ENCODE measurements at regions not wholly inside any gene's neighbourhood (a gene's known extent, or its start where the extent isn't known, plus 50 kb on each side); places are given as distances from the start of the nearest gene placed in this dataset.
"Not testable (repeated sequence)": the region's sequence is repeated elsewhere in the genome, so short reads cannot be mapped to it uniquely, and the experiment has no call there.

DNA sequence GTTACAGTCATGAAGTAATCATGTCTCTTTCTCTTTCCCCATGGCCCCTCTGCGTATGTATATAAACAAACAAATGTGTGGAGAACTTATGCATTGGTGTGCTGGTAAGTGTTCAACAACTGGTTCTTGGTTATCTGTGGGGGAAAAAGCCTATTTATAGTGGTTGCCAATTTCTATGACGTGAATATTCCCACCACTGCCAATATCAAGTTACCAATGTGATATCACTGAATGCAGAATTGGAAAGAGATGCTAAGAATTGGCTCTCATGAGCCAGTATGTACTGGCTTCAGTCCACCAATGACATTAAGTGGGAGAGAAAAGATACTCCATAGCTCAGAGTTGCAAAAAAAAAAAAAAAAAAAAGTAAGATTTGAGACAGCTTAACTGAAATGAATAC is 399.7 kb downstream of the REEP3 start:
- DNase-seq (ENCODE audit: low read depth in 2 of 2), result no peak

DNA sequence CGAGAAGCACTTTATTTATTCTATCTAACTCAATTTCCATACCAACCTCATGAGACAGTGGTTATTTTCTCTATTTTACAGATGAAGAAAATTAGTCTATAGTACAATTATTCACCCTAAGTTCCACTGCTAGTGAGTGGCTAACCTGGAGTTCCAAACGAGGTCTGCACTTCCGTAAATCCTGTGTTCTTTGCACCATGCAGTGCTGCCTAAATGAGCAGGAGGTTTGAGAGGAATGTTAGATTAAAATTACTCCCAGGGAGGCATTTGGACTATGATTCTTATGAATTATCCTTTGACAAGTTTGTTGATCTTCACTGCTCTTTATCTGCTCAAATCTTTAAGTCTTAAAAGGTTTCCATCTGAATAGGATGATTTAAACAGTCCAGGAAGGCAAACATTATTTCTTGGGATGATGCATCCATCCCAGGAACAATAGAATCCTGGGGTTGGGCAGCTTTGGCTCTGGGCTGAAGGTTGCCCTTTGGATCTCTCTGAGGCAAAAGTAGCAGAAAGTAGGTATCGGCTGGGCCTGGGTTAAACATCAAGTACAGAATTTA is 400.8 kb downstream of the REEP3 start:
- DNase-seq (ENCODE audit: low read depth in 2 of 2), result no peak

DNA sequence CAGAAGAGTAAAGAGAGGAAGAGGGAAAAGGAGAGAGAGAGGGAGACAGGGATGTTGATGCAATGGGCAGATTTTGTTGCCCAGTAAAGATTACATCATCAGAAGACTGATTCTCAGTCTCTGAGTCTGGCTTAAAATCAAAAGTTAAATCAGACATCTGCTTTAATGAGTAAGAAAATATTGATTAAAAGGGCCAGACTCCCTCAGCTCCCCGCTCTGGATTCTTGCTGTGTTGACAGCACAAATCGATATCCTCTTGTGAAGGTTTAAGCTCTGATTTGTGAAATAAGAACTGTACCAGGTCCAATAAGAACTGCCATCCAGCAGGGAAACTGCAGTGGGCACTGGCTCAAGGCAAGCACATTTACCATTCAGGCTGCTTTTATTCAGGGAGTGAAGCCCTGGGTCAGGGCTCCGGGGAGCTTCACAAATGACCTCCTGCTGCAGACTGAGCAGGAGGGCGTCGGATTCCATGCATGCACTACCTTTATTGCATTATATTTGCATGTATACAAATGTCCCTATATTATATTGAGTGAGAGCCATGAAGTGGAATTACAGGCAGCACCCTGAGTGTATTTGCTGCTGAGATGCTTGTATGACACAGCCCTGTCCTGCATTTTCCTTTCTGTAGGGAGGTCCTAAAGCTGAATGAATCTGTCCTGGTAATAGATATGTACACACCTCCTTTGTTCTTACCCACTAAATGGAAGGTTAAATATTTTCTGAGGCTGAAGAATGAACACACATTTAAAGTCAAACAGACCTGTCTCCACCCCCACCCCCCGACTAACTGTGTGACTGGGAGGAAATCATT is 401.5 kb downstream of the REEP3 start:
- no peak for DNase-seq (ENCODE audit: low read depth in 2 of 2)

DNA sequence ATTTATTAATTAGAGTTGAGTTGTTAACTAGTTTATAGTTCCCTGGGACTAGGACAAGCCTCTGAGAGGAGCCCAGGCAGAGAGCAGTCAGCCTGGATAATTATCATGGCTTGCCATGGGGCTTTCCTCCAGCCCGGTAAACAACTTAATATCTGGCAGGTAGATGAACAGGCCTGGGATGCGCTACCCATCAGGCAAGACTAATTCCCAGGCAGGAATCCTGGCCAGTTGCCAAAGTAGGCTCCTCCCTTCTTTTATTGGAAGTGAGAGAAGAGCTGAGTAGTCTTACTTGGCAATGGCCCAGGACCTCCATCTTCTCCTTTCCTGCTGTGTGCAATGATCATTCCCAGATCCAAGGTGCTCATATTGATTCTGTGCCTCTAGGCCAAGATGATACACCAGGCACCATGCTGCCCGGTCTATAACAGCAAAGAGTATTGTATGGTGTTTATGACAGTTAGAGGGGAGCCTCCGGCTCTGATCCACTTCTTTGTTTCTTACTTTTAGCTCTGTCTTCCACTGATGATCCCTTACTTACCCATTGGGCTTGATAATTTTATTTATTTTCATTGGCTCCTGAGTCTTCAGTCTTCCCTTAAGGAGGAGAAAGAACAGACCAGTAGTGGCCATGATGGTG is 408.7 kb downstream of the REEP3 start:
- no peak for DNase-seq (ENCODE audit: low read depth in 2 of 2)

DNA sequence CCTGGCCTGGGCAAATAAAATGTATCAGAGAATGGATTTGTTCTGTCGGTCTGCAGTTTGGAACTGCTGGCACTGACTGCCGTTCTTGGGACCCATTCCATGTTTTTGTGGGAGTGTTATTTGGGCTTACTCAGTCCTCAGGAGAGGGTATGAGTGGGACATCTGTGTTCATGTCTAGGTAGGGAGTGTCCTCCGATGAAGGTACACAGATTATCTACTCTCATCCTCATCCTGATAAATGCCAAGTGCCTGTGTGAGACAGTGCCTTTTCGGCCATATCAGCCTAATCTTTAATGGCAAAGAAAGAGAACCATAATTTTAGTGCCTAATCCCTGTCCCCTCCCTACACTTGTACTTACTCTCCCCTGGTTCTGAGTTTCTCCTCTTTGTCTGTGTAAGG is 409.4 kb downstream of the REEP3 start:
- no peak for DNase-seq (ENCODE audit: low read depth in 2 of 2)

DNA sequence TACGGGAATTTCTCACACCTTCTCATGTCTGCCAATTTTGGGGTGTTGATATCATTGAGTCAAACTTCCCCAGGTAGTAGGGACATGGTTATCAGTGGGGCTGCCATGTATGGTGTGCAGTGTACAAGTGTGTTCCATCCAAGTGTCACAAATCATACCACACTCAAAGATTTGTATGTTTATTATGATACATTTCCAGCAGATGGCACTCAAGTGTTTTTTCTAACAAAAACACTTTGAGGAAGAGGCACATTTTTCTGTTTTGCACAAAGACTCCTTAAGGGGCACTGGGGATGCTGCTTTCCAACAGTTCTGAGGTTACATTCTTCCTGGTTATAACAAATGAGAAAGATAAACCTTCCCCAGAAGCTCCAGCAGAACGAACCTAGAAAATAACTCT is 414.5 kb downstream of the REEP3 start:
- DNase-seq (ENCODE audit: low read depth in 2 of 2), result no peak

DNA sequence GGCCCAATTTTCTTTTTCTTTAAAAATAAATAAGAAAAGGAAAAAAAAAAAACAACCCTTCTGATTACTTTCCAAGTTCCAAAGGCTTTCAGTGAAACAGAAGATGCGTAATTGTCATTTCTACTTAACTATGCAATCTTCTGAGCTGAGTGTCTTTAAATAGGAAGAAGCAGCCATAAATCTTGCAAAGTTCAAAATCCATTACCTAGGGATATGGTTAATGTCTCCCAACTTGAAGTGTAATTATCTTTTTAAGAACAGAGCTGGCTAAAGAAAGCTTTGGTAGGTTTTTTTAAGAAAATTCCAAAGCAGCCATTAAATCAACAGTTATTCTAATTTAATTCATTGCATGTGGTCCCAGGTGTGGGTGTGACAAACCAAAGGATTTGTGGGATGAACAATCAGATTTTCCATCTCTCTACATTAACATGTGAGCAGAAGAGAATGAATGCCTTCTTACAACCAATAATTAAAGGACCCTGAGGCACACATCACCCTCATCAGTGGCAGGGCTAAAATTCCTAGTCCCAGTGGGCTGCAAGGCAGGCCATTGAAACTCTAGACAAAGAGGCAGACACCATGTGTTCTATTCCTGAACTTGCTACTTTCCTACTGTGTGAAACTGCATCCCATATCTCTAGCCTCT is 419.2 kb downstream of the REEP3 start:
- no peak for DNase-seq (ENCODE audit: low read depth in 2 of 2)

DNA sequence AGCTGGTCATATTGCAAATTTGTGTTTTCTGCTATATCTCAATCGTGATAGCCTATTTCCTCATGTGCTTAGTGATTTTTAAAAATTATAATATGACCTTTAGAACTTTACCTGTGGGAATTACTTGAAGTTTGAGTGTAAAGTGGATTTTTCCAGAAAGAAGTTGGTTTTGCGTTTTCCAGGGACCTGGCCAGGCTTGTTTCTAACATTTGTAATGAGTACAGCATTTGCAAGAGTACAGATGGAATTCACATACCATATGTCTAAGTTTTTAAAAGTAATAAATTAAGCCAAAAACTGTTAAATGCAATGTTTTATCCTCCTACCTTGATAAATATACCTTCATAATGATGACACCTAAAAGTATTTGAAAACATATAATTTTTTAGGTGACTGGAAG is 443.2 kb downstream of the REEP3 start:
- DNase-seq (ENCODE audit: low read depth in 2 of 2), result no peak

DNA sequence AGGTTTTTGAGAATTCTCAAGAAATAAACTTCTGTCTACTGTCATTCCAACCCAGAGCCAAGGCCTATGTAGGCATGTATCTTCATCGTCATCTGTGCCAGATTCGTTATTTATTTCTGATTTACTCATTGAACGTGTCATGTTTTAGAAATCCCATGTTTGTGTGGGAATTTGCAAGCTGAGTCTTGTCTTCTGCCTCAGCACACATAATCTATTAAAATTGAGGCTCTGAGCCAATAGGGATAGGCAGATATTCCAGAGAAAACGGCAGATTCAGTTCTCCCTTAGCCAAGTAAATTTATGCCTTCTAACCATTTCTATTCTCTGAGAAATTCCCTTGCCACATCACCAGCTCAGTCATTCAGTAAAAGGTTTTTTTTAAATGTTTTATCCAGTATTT is 444.6 kb downstream of the REEP3 start:
- DNase-seq (ENCODE audit: low read depth in 2 of 2), result no peak

DNA sequence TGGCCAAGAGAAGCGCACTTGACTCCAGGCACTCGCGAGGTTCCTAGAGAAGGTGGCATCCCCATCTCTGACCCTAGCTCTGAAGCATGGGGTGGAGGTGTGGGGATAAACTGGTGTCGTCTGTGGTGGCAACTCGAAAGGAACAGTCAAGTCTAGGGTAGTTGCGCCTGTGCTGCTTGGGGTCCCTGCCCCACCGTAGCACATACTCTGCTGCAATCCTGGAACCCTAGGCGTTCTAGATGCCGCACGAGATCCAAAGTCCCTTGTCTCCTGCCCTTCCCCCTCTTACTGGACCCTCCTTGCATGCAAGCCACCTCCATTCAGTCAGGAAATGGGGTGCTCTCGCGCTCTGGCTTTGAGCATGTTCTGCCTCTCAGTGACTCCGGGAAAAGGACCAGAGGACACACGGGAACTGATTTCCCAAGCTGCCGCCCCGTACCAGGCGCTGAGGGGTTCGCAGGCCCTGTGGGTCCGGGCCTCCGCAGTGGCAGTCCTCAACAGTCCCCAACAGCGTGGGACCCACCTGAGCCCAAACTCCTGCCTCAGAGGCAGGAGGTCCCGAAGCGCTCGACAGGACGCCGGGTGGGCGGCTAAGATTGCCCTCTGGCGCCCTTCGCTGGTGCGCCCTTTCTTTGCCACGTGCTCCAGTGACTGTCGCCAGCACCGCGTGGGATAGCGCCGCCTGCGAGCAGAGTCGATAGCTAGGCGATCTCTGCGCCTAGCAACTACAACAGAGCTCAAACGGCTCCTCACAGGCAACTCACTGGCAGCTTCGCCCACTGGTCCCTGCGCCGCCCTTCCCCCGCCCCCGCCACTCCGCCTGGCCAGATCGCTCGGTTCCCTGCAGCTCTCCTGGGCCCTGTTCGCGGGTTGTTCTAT is 452.0 kb downstream of the REEP3 start:
- DNase-seq (ENCODE audit: low read depth in 2 of 2), result no peak

DNA sequence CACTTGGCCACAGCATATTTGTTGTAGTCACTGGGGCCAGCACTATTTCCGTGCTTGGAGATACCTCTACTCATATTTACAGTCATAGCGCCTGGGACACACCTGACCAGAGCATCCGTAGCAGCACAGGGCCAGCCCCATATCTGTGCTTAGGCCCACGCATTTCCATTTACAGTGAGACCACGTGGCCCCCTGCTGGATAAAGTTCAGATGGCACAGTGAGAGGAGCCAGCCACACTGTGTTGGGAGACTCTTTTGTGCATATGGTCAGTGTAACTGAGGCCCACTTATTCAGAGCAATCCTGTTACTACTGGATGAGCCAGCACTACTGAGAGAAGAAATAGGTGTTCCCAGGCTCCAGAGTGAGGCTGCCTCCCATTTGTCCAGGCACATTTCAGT is 455.3 kb downstream of the REEP3 start:
- DNase-seq (ENCODE audit: low read depth in 2 of 2), result peak; percentile 8 to 44

DNA sequence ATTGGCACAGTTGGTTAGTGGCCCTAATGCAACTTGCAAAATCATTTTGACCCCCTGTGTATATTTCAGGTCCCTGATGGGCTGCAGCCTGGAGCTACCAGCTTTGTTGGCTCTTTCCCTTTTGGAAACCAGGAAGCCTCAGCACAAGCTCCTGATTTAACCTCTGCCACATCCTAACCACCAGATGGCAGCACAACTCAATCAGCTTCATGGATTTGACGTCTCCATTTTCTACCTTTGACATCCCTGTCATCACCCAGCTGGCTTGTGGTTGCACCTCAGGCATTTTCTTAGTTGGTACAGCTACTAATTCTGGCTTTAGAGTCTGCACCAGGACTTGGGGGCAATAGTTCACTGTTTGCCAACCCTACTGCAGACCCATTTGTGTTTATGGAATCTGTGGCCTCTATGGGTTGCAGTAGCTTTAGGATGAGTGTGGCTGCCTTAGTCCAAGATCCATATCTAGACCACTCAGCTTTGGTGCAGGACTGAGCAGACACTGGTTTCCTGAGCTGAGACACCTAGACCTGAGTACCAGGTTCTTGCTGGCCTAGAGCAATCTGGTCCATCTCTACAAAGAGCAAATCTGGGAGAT is 456.2 kb downstream of the REEP3 start:
- no peak for DNase-seq (ENCODE audit: low read depth in 2 of 2)

DNA sequence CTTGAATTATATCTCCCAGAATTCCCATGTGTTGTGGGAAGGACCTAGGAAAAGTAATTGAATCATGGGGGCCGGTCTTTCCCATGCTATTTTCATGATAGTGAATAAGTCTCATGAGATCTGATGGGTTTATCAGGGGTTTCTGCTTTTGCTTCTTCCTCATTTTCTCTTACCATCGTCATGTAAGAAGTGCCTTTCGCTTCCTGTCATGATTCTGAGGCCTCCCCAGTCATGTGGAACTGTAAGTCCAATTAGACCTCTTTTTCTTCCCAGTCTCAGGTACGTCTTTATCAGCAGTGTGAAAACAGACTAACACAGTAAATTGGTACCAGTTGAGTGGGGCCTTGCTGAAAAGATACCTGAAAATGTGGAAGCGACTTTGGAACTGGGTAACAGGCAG is 459.7 kb downstream of the REEP3 start:
- not testable (repeated sequence) for DNase-seq (ENCODE audit: low read depth in 2 of 2)

DNA sequence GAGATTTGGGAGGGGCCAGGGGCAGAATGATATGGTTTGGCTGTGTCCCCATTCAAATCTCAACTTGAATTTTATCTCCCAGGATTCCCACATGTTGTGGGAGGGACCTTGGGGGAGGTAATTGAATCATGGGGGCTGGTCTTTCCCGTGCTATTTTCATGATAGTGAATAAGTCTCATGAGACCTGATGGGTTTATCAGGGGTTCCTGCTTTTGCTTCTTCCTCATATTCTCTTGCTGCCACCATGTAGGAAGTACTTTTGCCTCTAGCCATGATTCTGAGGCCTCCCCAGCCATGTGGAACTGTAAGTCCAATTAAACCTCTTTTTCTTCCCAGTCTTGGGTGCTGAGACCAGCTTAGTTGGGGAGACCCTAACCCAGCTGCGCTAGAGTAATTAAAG is 462.9 kb downstream of the REEP3 start:
- not testable (repeated sequence) for DNase-seq (ENCODE audit: low read depth in 2 of 2)

DNA sequence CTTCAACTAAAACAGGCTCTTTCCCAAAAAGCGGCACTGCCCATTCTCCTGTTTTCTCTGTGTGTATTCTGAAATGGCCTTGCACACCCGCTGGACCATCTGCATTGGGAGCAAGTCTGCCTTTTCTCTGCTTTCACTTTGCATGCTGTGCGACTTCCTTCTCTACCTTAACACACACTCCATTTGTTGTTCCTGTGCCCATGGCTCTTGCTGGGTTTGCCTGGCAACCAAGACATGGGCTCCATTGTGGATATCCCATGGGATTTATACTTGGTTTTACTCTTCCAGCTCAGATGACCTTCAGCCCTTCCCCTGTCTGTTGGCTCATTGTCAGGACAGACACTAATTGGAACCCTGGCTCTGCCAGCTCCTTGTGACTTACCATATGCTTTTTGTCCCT is 465.3 kb downstream of the REEP3 start:
- DNase-seq (ENCODE audit: low read depth in 2 of 2), result no peak

DNA sequence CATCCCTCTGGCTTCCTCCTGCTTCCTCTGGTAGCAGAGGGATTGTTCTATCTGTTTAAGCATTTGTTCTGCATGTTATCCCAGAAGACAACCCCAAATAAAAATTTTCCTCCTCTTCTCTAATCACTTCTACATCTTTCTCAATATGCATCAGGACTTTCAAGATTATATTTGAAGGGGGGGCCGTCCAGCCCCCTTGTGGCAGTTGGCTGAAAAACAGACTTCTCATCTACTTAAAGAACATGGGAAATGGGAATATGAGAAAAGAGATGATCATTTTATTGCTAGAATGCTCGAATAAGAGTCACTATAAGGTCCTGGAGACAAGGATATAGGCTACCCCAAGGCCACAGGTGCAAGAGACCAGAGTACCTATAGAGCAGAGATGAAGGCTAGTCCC is 466.0 kb downstream of the REEP3 start:
- DNase-seq (ENCODE audit: low read depth in 2 of 2), result no peak

DNA sequence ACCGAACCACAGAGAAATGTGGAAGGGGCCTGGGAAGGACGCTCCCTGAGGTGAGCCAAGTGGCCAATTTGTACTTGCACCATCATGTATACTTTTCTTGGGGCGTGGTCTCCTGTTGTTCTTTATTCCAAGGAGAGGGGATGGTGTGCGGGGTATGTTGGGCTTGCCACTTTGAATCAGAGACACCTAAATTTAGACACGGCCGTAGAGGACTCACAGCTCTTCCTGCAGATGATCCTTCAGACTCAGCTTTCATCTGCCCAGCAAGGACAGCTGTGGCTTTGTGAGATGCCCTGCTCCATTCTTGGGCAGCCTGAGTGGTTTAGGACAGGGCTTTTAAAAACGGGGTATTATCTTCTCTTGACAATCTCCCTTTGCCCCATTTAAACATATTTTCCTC is 473.2 kb downstream of the REEP3 start:
- no peak for DNase-seq (ENCODE audit: low read depth in 2 of 2)

DNA sequence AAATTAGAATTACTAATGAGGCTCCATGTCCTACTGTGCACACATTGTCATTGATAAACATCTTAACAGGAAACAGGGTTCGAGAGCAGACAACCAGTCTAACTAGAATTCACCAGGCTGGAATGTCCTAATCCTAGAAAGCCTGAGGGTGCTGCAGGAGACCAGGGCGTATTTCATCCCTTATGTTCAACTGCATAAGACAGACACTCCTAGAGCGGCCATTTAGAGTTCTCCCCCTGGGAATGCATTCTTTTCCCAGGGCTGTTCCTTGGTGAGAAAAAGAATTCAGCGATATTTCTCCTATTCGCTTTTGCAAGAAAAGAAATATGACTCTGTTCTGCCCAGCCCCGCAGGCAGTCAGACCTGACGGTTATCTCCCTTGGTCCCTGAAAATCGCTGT is 486.0 kb downstream of the REEP3 start:
- DNase-seq (ENCODE audit: low read depth in 2 of 2), result no peak

DNA sequence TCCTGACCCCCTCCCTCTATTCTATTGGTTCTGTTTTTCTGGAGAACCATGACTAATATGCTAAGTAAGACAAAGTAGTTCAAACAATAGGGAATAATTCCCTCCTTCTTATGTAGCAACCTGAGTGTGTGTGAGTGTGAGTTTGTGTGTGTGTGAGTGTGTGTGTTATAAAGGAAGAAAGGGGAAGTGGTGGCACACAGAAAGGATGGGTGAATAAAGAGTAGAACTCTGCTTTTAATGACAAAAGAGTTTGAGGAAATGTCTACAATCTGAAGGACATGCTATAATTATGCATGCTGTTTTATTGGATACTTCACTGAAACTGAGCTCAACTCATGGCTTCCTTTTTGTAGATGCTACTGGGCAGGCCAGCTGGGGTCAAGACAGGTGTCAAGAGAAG is 489.5 kb downstream of the REEP3 start:
- no peak for DNase-seq (ENCODE audit: low read depth in 2 of 2)

DNA sequence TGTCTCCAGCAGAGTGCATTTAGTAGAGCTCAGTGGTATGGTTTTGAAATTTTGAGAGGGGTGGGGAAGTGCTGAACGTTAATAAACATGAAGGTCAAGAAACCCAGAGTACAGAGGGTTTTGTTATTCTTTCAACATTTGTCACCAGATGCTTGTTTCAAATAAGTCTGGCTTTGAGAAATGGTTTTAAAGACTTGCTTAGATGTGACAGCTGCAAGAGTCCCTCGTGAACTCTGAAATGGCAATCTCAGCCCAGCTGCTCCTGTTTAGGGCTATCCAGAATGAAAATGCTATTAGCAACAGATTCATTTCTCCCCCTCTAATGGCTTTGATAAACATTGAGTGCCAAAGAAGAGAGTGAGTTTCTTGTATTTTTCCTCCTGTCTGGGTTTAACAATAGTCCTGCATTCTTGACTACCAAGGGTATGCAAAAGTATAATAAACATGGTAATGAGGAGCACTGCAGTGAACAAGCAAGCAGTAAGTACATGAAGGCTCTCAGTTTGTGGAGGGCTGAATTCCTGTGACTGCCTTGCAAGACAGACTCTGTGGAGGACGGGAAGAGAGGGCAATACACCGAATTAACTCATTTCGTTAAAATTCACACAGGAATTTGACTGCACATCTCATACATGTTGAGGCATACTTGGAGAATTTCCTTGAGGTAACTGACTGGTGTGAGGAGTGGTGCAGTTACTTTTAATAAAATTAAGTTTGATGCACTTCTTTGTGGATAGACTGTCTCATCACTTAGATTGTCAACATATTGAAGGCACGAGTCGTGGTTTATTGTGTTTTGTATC is 490.9 kb downstream of the REEP3 start:
- no peak for DNase-seq (ENCODE audit: low read depth in 2 of 2)

DNA sequence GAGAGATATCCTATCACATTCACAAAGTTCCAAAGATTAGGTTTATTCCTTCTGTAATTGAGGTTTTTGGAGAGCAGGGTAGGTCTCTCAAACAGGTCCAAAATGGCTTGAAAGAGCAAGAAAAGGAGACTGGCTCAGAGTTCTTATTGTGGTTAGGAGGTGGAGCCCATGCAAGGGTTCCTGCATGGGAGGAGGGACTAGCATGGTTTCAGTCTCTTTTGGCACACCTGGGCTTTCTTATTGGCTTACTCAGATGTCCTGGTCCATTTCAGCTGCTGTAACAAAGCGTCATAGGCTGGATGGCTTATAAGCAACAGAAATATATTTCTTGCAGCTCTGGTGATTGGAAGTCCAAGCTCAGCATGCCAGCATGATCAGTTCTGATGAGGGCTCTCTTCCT is 493.1 kb downstream of the REEP3 start:
- no peak for DNase-seq (ENCODE audit: low read depth in 2 of 2)
